NCI-H1105 treated with DMSO at 0.1 percent for 48 hours (cell line): ENCODE measurements at regions not wholly inside any gene's neighbourhood (a gene's known extent, or its start where the extent isn't known, plus 50 kb on each side); places are given as distances from the start of the nearest gene placed in this dataset.

Experiments used
- DNase-seq: peaks from one replicate; lab custom pipeline; 2025; lab: John Stamatoyannopoulos, UW

DNA sequence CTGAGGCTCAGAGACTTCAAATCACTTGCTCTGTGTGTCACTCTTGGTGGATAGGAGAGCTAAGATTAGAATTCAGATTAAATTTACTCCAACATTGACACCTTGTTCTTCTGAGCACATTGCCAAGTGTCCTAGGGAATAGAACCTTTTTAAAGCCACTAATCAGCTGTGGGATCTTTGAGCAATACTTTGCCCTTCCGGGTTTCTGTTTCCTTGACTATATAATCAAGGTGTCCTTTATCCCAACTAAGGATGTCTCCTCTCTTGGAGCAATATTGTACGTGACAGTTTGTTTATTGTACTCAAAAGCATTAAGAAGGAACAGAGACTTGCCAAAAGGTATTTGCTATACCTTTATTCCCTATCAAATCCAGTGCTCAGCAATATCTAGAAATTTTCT, 170.9 kb upstream of the CADPS start:
- no peak for DNase-seq

DNA sequence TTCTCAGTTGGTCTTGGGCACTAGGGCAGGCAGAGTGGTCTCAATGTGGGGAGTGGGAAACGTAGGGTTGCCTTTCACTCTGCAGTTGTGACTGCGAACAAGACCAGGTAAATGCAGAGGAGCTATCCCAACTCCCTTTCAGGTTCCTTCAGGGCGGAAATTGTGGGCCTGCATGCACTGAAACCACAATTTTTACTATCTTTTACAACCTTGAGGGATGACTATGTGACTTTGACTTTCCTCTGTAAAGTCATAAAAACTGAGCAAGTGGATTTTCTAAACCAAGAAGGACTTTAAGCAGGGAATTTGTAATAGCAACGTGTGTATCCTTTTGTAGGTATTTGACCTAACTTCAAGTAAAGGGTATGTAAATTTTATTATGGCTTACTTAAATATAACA, 171.4 kb upstream of the CADPS start:
- DNase-seq: no peak

DNA sequence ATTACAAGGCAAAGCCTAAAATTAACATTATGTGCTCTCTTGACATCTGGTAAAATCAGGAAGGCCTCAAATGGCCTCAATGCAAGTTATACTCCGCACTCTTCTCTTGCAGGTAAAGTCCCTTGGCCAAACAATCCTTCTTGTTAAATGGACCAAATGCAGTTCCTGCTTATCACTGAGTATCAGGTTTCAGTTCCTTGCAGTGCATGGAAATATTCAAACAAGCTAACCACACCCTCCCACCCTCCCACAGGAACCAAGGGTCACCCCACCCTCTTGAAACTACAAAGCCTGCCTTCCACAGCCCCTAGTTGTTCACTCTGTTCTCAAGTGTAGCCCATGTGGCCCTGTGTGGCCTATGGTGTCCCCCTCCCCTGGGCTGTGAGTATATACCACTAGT, 171.9 kb upstream of the CADPS start:
- DNase-seq: no peak

DNA sequence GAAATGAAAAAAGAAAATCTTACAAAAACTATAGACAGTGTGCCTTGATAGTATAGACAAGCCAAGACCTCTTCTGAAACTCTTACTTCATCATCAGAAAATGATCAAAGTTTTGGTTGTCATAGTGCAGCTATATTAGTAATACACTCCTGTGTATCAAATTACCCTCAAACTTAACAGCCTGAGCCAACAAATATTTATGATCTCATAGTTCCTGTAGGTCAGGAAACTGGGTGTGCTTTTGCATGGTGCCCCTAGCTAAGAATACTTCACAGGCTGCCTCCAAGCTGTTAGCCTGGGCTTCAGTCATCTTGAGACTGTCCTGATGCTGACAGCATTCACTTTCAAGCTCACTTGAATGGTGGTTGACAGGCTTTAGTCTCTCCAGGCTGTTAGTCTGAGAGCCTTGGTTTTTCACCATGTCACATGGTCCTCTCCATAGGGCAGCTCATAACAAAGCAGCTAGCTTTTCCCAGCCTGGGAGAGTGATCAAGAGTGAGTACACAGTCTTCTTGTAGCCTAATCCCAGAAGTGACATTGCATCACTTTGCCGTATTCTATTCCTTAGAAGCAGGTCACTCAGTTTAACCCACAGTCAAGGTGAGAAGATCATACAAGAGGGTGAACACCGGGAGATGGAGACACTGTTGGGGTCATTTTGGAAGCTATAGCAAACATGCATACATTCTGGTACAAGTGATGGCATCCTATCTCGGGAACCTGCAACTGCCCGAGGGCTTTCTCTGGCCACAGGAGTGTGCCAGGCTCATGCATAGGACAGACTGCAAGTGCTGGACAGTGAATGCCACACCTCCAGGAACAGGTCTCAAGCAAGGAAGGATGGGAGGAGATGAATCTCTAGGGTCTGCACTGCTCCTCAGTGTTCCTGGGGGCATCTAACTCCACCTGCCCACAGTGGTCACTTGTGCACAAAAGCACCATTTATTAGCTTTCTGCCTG, 173.4 kb upstream of the CADPS start:
- DNase-seq: no peak

DNA sequence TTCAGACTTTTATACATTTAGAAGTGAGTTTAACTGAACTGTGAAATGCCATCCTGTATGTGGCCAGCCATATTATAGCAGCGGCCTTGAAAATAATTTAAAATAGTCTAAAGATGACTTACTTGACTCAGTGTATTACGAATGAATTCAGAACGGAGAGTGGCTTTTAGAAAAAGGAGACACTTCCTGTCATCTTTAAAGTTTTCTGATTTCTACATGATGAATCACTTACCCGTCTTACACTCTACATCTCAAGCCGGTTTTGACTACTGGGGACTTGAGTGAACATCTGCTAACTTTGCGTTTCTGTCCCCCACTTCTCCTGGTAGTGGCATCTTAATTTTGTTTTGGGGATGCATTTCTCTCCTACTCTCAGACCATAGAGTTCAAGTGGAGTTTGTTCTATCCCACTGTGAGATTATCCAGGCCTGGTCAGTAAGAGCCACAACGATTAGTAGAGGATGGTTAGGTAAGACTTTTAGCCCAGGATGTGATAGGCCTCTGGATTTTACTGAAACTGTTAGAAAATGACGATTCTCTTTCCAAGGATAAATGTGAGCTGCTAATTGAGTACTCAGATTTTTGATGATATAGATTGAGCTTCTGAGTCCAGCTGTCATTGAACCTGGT, 175.4 kb upstream of the CADPS start:
- no peak for DNase-seq

DNA sequence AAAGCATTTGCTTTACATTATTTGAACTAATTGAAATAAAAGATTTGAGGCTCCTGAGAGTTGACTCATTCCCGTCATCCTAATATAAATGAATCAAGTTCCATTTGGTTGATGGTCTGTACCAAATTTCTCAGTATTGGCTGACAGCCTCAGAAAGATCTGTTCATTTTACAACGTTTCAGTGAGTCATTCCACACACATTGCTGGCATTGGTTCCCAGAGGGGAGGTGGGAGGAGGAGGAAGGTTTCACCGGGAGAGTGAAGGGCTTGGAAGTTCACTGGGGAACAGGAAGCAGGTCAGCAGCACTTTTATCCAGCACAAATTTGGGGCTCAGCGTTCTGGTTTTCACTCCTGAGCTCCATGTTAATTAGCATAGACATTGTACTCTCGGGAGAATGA, 176.7 kb upstream of the CADPS start:
- DNase-seq: no peak

DNA sequence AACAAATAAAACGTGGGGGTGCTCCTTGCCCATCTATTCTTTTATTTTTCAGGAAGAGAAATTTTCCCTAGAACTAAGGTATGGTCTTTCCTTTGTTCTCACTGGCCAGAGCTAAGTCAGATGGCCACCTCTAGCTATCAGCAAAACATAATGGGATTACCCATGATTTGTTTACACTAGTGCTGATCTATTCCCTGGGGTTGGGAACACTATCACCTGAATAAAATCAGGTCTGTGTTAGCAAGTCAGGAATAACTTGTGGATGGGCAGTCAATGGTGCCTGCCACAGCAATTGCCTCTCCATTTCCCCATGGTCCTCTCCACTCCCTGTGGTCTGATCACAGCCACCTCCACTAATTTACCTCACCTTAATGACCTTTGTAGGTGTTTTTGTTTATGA, 181.7 kb upstream of the CADPS start:
- DNase-seq: no peak

DNA sequence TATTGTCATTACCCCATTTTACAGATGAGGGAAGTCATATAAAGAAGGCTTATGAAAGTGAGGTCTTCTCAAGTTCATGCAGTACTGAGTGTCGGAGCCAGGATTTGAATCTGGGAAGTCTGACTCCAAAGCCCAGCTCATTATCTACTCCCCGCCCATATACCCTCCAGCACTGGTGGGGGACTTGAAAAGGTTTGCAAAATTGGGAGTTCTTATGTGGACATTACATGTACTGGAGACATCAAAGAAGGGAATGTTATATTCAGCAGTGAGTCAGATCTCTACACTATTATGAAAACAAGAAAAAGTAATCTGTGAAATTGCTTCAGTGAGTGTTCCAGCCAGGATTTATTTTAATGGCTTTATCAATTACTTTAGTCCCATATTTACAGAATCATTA, 185.2 kb upstream of the CADPS start:
- no peak for DNase-seq

DNA sequence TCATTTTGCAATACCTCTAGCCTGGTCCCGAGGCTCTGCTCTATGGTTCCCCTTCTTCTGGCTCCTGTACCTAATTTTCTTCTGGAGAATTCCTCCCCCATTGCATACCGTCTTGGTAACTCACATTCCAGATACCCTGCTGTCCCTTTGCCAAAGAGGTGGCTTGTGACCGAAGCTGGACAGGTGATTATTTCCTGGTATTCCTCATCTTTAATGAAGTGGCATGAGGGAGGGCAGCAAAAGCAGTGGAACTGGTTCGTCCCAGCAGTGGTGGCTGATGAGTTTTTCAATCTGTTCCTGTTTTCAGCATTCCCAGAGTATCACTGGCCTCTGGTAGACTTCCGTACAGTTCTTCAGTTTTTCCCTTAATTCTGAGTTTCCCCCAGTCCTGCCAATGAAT, 186.2 kb upstream of the CADPS start:
- no peak for DNase-seq

DNA sequence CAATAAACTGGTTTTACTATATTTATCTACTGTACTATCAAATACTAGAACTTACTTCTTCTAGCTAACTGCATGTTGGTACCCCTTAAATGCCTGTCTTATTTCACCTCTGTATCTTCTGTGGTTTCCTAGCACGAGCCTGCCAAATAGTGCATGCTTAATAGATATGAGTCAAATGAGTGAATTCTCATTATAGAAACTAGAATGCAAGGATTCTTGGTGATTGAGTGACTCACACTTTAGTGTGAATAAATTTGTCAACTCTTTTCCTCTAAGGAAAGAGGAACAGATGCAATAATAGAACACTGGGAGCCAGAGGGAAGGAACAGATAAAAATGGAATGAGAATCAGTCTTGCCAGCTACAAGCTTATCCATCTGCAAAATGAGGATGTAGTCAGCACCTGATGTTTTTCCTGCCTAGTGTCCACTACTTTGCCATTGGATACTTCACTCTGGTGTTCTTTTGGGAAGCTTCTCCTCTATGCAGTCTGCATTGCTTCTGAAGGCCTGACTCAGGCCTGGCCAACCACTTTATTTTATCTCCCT, 189.1 kb upstream of the CADPS start:
- no peak for DNase-seq

DNA sequence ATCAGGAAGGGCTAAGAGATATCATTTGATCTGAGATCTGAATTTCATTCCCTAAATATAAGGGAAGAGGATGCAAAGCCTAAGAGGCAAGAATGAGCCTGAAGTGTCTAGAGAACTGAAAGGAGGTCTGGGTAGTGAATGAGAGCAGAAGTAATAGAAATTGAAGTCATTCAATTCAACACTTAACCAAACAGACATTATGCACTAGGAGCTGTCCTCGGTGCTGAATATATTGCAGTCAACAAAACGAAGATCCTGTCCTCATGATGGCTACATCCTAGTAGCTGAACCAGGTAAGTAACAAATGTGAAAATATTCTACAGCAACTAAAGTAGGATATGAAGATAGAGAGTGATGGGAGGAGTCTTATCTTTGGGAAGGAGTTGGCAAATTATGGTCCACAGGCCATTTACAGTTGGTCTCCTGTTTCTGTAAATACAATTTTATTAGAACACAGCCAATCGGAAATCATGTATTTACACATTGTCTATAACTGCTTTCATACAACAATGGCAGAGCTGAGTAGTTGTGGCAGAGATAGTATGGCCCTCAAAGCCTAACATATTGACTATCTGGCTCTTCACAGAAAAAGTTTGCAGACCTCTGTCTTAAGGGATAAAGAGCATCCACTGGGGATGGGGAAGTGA, 192.9 kb upstream of the CADPS start:
- DNase-seq: no peak

DNA sequence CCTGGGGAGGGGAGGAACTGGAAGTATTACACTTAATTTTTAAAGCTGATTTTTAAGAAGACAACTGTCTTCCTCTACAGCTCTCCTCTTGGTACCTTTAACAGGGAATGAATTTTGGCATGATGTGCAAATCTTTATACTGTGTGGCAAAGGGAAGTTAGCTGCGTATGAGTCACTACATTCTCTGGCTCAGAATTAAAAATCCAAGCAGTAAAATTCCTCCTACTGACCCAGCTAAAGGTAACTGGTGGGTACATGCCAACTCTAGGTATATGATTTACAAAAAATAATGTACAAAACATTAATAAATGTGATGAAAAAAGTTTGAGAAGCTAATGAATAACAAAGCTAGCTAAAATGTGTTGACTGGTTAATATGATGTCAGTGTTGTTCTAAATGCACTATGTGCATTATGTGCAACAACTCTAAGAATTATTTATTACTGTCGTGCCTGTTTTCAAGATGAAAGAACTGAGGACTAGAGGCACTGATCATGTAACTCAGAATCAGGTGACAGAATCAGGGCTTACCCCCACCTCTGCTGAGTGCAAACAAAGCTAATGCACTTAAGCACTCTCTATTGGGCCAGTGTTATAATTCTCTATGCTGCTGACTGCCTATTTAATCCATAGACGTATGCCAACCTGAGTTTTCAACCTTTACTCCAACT, 194.7 kb upstream of the CADPS start:
- DNase-seq: no peak

DNA sequence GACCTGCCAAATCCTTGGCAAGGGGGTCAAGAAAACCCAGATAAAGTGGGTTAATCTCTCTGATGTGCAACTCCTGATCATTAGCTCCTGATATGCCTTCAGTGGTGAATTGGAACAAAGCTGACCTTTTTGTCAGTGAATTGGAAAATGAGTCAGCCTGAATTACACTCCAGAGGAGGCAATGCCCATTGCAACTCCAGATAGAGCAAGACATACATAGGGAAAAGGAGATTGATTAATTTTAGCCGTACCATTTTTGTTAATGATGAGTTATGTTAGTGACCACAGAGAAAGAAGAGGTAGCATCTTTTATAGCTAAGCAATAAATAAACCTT, 195.2 kb upstream of the CADPS start:
- DNase-seq: no peak

DNA sequence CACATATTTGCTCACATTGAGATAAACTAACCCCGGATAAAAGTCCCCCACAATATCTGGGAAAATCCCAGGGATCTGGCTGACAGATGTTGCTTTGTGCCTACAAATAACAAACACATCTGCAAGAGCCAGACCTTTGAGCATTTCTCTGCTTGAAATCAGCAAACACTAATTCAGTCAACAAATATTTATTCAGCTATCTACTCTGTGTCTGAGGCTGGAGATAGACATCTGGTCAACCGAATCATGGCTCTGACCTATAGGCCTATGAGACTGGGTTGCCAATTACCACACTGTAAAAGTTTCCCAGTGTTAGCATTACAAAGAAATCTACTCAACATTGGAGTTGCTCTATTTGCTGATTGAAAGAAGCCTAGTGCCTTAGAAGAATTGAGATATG, 201.1 kb upstream of the CADPS start:
- no peak for DNase-seq

DNA sequence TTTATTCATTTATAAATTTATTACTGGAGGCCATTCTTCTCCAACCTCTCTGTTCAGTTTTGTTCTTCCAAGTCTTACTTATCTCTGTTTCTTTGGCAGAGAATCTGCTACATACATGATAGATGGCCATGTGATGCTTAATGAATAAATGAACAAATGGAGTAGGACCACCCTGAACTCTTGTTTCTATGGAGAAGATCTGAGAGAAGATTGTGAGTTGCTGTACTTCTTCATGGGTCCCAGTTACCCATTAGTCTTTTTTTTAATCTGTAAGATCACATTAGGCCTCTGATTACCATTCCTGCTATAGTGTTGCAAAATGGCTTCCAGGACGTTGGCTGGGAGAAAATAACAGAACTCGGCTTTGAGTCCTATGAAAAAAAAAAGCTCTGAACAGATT, 191.9 kb upstream of the SYNPR start:
- no peak for DNase-seq

DNA sequence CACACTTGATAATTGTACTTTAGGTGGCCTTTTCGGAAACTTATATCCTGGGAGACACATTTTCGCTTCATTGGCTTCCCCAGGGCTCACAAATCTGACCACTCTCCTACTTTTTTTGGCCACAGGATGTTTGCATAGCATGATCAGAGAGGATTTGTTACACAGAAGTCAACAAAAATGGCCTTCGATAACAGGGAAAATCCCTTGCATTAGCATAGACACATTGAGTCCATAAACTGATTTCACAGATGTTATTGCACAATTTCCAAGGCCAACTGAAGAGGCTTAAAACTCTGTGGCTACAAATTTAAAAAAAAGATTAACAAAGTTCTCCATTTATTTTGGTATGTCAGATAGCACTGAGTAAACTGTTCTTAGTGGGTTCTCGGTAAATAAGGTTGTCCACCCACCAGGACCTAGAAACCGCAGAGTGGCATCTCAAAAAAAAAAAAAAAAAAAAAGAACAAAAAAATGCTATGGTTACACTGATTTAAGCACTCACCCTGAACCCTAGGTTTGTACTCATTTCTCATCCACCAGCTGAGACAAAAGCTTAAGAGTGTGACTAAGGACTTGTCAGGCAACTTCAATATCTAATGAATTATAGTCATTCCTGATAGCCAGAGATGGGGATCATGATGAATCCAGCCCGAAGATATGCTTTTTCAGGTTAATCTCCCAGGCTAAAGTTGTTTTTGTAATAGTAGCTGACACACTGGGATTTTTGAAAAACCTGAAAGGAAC, 188.9 kb upstream of the SYNPR start:
- no peak for DNase-seq

DNA sequence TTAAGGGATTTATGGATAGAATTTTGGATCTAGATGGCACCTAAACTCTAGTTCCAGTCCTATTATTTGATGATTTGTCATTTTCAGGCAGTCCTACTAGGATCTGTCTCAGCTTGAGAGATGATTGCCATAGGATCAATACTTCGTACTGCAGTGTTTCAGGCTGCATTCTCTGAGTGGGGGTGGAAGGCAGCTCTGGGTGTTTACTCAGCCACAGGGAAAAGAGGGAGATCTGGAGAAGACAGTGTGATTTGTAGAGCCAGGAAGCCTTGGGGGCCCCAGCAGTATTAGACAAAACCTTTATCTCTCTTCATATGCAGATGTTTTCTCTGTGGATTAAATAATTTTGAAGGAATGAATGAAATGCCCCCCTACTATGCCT, 188.4 kb upstream of the SYNPR start:
- no peak for DNase-seq

DNA sequence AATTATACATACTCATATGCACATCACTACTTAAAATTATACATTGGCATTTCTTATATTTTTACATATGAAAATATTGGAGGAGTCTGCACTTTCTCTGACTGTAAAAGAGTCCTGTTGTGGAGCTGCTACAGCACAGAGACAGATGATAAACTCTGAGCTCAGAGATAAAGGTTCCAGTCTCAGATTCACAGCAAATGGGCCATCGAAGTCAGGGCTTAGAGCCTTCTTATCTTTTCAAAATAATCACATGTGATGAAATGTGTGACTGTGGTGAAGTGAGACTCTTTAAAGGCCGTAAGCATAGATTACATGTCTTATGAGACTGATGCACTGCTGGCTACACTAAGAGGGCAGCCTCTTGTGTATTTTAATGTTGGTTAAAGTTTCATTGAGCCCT, 187.5 kb upstream of the SYNPR start:
- DNase-seq: no peak

DNA sequence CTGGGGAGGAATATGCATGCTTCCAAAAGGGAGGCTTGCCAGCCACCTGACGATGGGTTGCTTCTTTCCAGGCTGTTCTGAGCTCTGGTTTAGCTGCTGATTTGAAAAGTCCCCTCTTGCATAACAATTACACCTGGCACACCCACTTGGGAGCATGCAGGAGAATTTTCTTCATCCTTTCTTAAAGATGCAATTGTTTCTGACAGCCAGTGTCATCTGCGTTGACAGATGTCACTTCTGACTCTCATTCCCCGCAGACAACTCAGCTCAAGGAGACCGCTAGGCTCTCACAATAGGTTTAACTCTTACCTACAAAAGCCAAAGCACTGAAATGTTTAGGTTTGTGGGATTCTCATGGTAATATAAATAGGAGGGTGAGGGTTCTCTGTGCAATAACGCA, 185.6 kb upstream of the SYNPR start:
- no peak for DNase-seq

DNA sequence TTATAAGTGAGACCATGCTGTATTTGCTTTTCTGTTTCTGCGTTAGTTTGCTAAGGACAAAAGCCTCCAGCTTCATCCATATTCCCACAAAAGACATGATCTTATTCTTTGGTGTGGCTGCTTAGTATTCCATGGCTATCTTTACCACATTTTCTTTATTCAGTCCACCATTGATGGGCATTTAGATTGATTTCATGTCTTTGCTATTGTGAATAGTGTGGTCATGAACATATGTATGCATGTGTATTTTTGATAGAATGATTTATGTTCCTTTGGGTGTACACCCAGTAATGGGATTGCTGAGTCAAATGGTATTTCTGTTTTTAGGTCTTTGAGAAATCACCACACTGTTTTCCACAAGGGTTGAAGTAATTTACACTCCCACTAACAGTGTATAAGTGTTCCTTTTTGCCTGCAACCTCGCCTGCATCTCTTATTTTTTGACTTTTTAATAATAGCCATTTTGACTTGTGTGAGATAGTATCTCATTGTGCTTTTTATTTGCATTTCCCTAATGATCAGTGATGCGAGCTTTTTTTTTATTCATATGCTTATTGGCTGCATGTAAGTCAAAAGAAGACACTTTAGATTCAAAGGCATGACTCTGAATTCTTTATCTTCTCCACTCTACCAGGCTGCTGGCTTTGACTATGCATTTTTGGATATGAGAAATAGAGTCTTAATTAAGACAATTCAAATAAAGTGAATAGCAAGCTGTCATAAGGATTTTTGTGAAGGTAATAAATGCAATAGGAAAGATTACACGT, 183.3 kb upstream of the SYNPR start:
- DNase-seq: no peak
